ENCODE measurements at regions not wholly inside any gene's neighbourhood (a gene's known extent, or its start where the extent isn't known, plus 50 kb on each side); places are given as distances from the start of the nearest gene placed in this dataset.

GRCh38 chr3:110588906-110589305 lies 482.7 kb upstream of the NECTIN3 start:
- CTCF ChIA-PET, result no interaction called here
- intact Hi-C loops (cut with micrococcal nuclease), result no loop called here

GRCh38 chr3:110589341-110589740 lies 482.3 kb upstream of the NECTIN3 start:
- Mint-ChIP-seq H3K4me3 (no peak overlapping the region), H3K36me3 (ENCODE audit: low read depth) (no peaks in the 10 kb centered on the region), H3K27me3 (no peaks in the 10 kb centered on the region), H3K4me1 (no peaks in the 10 kb centered on the region), H3K9me3 (no peaks in the 10 kb centered on the region), H3K27ac (no peak overlapping the region)
- ChIA-PET POLR2A (no interaction called here), CTCF (no interaction called here)
- ATAC-seq (ENCODE audit: low read depth) (no peak), DNase-seq (no peak)
- TF ChIP-seq CTCF (IDR thresholded peaks at IDR 0.05), result no peak
- intact Hi-C loops (cut with micrococcal nuclease), result no loop called here

More at GRCh38 chr3:110588906-110589305, 482.7 kb upstream of the NECTIN3 start:
- no peak for TF ChIP-seq CTCF (IDR thresholded peaks at IDR 0.05)
- POLR2A ChIA-PET, result no interaction called here
- Mint-ChIP-seq H3K4me3 (no peak overlapping the region), H3K36me3 (ENCODE audit: low read depth) (no peaks in the 10 kb centered on the region), H3K27ac (no peak overlapping the region), H3K27me3 (no peaks in the 10 kb centered on the region), H3K4me1 (no peaks in the 10 kb centered on the region), H3K9me3 (no peaks in the 10 kb centered on the region)
- DNase-seq, result no peak
- no peak for ATAC-seq (ENCODE audit: low read depth)

- no peak for TF ChIP-seq CTCF (IDR thresholded peaks at IDR 0.05)
- H3K36me3 Mint-ChIP-seq (ENCODE audit: low read depth), result no peaks in the 10 kb centered on the region
- ATAC-seq (ENCODE audit: low read depth) (no peak), DNase-seq (no peak)
- intact Hi-C loops (cut with micrococcal nuclease), result no loop called here
- no peaks in the 10 kb centered on the region for H3K27me3 Mint-ChIP-seq
- no peaks in the 10 kb centered on the region for H3K9me3 Mint-ChIP-seq
- H3K4me1 Mint-ChIP-seq, result no peaks in the 10 kb centered on the region
- CTCF ChIA-PET, result no interaction called here
- H3K4me3 Mint-ChIP-seq, result no peak overlapping the region
- H3K27ac Mint-ChIP-seq, result no peak overlapping the region
- POLR2A ChIA-PET, result no interaction called here
These were observed 477.9 kb upstream of the NECTIN3 start for GRCh38 chr3:110593749-110594148.

- no peaks in the 10 kb centered on the region for H3K4me1 Mint-ChIP-seq
- H3K27ac Mint-ChIP-seq, result no peak overlapping the region
- H3K4me3 Mint-ChIP-seq, result no peak overlapping the region
- no peaks in the 10 kb centered on the region for H3K27me3 Mint-ChIP-seq
- no peak for TF ChIP-seq CTCF (IDR thresholded peaks at IDR 0.05)
- ChIA-PET POLR2A (no interaction called here), CTCF (no interaction called here)
- intact Hi-C loops (cut with micrococcal nuclease), result no loop called here
- no peaks in the 10 kb centered on the region for H3K9me3 Mint-ChIP-seq
- ATAC-seq (ENCODE audit: low read depth) (no peak), DNase-seq (no peak)
- no peaks in the 10 kb centered on the region for H3K36me3 Mint-ChIP-seq (ENCODE audit: low read depth)
These were observed 472.6 kb upstream of the NECTIN3 start for GRCh38 chr3:110598847-110599490.

- Mint-ChIP-seq H3K36me3 (ENCODE audit: low read depth) (no peaks in the 10 kb centered on the region), H3K4me3 (no peak overlapping the region), H3K4me1 (no peaks in the 10 kb centered on the region), H3K9me3 (no peaks in the 10 kb centered on the region), H3K27ac (no peak overlapping the region), H3K27me3 (no peaks in the 10 kb centered on the region)
- ChIA-PET POLR2A (no interaction called here), CTCF (no interaction called here)
- intact Hi-C loops (cut with micrococcal nuclease), result no loop called here
- no peak for TF ChIP-seq CTCF (IDR thresholded peaks at IDR 0.05)
- DNase-seq, result no peak
- ATAC-seq (ENCODE audit: low read depth), result no peak
These were observed 463.1 kb upstream of the NECTIN3 start for GRCh38 chr3:110608566-110608965.

All from activated B cell treated with CpG ODN at 0.5 μM for 24 hours (primary cell).